ENCODE measurements at regions not wholly inside any gene's neighbourhood (a gene's known extent, or its start where the extent isn't known, plus 50 kb on each side); places are given as distances from the start of the nearest gene placed in this dataset.

DNA sequence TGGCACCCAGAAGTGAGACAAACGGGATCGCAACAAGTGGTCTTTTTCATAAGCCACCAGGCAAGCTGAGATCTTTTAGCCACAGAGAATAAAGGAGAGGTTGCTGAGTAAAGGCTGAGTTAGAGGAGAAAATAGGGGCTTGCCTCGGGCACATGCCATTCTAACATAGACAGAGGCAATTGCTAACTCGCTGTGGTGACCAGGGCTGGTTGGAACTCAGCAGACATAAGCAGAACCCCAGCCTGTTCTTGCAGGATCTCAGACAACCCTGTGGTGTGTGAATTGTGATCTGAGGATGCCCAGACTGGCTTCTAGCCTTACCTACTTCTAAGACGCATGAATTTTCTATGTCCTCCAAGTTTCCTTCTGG is 300.2 kb downstream of the CDCA7 start:
- no peak for DNase-seq (ENCODE audit: unreplicated experiment)
- POLR2A ChIA-PET = interaction anchor here (0.5 to 5.4 kb wide), 3 partner anchors 28 to 117 kb away, joined by 3 to 32 read pairs (median 3); no protein-coding TSS in a partner anchor
- BruUV-seq (replicated peaks) = no TSS peak
- no peaks in the 10 kb centered on the region for H3K9me3 Mint-ChIP-seq (ENCODE audit: unreplicated experiment)
- no peaks in the 10 kb centered on the region for H3K36me3 Mint-ChIP-seq (ENCODE audit: insufficient read depth, unreplicated experiment)
- no peak overlapping the region for H3K4me3 Mint-ChIP-seq (ENCODE audit: unreplicated experiment)
- CTCF ChIA-PET = interaction anchor here (1.0 kb wide), 1 partner anchor 94 kb away, joined by 5 read pairs; no protein-coding TSS in a partner anchor
- no peaks in the 10 kb centered on the region for H3K27me3 Mint-ChIP-seq (ENCODE audit: insufficient read depth, unreplicated experiment)
- peaks cover 51% of the 10 kb centered on the region for H3K4me1 Mint-ChIP-seq (ENCODE audit: insufficient read depth, unreplicated experiment)
- TF ChIP-seq, protein P1, sequence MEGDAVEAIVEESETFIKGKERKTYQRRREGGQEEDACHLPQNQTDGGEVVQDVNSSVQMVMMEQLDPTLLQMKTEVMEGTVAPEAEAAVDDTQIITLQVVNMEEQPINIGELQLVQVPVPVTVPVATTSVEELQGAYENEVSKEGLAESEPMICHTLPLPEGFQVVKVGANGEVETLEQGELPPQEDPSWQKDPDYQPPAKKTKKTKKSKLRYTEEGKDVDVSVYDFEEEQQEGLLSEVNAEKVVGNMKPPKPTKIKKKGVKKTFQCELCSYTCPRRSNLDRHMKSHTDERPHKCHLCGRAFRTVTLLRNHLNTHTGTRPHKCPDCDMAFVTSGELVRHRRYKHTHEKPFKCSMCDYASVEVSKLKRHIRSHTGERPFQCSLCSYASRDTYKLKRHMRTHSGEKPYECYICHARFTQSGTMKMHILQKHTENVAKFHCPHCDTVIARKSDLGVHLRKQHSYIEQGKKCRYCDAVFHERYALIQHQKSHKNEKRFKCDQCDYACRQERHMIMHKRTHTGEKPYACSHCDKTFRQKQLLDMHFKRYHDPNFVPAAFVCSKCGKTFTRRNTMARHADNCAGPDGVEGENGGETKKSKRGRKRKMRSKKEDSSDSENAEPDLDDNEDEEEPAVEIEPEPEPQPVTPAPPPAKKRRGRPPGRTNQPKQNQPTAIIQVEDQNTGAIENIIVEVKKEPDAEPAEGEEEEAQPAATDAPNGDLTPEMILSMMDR (IDR thresholded peaks at IDR 0.05; ENCODE audit: unreplicated experiment) = no peak
- no peak overlapping the region for H3K27ac Mint-ChIP-seq (ENCODE audit: low read depth, unreplicated experiment)
- intact Hi-C loops (cut with micrococcal nuclease) = no loop called here

DNA sequence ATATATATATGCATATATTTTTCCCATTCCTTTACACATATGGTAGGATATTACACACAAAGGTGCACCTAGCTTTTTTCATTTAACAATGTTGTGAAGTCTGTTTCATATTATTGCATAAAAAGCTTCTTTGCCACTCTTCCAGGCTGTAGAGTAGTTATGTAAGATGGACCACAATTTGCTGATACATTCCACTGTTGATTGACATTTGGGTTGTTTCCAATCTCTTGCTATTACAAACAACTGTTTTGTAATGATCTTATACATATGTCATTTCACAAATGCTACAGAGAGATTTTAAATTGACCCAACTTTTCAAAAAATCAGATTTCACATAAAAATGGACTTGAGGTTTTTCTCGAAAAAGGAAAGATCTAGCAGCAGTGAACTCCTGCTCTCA is 301.4 kb downstream of the CDCA7 start:
- no peaks in the 10 kb centered on the region for H3K9me3 Mint-ChIP-seq (ENCODE audit: unreplicated experiment)
- BruUV-seq (replicated peaks) = no TSS peak
- intact Hi-C loops (cut with micrococcal nuclease) = no loop called here

DNA sequence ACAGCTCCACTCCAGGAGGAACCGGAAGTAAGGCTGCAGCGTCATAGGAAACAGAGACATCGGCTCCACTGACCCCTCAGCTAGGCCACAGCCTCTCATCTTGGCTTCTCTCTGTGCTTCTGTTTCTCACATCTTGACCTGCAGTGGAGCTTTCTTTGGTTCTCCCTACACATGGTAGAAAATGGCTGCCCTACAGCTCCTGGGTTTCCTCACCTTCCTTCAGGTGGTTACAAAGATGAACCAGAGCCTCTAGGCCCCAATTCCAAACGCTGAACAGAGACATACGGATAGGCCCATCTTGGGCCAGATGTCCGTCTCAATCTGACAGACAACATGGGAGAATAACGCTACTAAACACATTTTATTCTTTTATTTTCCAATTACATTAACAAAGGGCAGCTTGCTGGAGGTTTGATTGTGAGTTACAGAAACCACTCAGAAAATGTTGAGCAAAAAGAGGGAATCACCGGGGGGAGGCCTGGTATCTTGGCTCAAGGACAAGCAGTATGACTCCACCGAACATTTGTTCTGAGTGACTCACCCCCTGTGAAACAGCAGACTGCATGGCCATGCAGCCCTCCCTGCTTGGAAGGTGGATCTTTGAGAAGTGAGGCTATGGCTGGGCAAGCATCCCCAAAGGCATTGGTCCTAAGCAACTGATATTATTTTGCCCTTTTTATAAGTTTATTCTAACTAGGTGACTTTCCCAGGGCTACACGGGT is 303.5 kb downstream of the CDCA7 start:
- Mint-ChIP-seq H3K36me3 (ENCODE audit: insufficient read depth, unreplicated experiment) (no peaks in the 10 kb centered on the region), H3K27me3 (ENCODE audit: insufficient read depth, unreplicated experiment) (no peaks in the 10 kb centered on the region), H3K4me1 (ENCODE audit: insufficient read depth, unreplicated experiment) (peaks cover 39% of the 10 kb centered on the region), H3K4me3 (ENCODE audit: unreplicated experiment) (no peak overlapping the region), H3K27ac (ENCODE audit: low read depth, unreplicated experiment) (peak overlapping the region; percentile 66), H3K9me3 (ENCODE audit: unreplicated experiment) (no peaks in the 10 kb centered on the region)
- ChIA-PET POLR2A (interaction anchor here (0.6 to 2.4 kb wide), 8 partner anchors 8 to 223 kb away, joined by 3 to 21 read pairs (median 4); no protein-coding TSS in a partner anchor), CTCF (interaction anchor here (0.7 to 1.7 kb wide), 4 partner anchors 10 to 258 kb away, joined by 4 to 6 read pairs (median 5); no protein-coding TSS in a partner anchor)
- TF ChIP-seq, protein P1 (IDR thresholded peaks at IDR 0.05; ENCODE audit: unreplicated experiment) = no peak
- BruUV-seq (replicated peaks) = no TSS peak
- peak; percentile 95 for DNase-seq (ENCODE audit: unreplicated experiment)
- intact Hi-C loops (cut with micrococcal nuclease) = no loop called here

More for the DNA sequence above, 301.4 kb downstream of the CDCA7 start:
- Mint-ChIP-seq H3K4me3 (ENCODE audit: unreplicated experiment) (no peak overlapping the region), H3K27ac (ENCODE audit: low read depth, unreplicated experiment) (no peak overlapping the region), H3K27me3 (ENCODE audit: insufficient read depth, unreplicated experiment) (no peaks in the 10 kb centered on the region), H3K4me1 (ENCODE audit: insufficient read depth, unreplicated experiment) (peaks cover 51% of the 10 kb centered on the region), H3K36me3 (ENCODE audit: insufficient read depth, unreplicated experiment) (no peaks in the 10 kb centered on the region)
- peak; percentile 75 for DNase-seq (ENCODE audit: unreplicated experiment)
- CTCF ChIA-PET = no interaction called here
- POLR2A ChIA-PET = interaction anchor here (5.4 kb wide), 1 partner anchor 66 kb away, joined by 32 read pairs; no protein-coding TSS in a partner anchor
- TF ChIP-seq, protein P1 (IDR thresholded peaks at IDR 0.05; ENCODE audit: unreplicated experiment) = no peak

DNA sequence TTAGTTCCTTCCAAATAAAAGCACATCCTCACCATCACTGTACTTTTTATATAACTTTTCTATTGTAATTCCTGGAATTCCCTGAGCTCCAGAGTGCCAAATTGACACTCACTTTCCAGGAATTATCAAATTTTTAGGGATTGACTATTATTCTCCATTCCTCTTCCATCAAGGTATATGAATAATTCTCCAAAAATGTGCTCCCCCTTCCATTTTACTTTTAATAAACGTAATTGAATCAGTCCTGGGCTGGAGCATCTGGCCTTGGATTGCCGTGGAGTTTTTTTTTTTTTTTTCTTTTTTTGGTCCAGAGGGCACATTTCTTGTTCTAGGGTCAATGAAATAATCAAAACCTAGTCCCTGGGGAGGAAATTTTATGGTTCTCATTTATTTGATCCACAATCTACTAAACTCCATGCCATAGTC is 304.3 kb downstream of the CDCA7 start:
- no peaks in the 10 kb centered on the region for H3K9me3 Mint-ChIP-seq (ENCODE audit: unreplicated experiment)
- TF ChIP-seq, protein P1 (IDR thresholded peaks at IDR 0.05; ENCODE audit: unreplicated experiment) = no peak
- no peaks in the 10 kb centered on the region for H3K36me3 Mint-ChIP-seq (ENCODE audit: insufficient read depth, unreplicated experiment)
- peaks cover 39% of the 10 kb centered on the region for H3K4me1 Mint-ChIP-seq (ENCODE audit: insufficient read depth, unreplicated experiment)
- no peaks in the 10 kb centered on the region for H3K27me3 Mint-ChIP-seq (ENCODE audit: insufficient read depth, unreplicated experiment)
- ChIA-PET POLR2A (interaction anchor here (0.6 to 2.4 kb wide), 5 partner anchors 10 to 69 kb away, joined by 3 to 21 read pairs (median 4); no protein-coding TSS in a partner anchor), CTCF (interaction anchor here (1.0 kb wide), 1 partner anchor 57 kb away, joined by 6 read pairs; no protein-coding TSS in a partner anchor)
- H3K27ac Mint-ChIP-seq (ENCODE audit: low read depth, unreplicated experiment) = no peak overlapping the region
- intact Hi-C loops (cut with micrococcal nuclease) = no loop called here
- no peak for DNase-seq (ENCODE audit: unreplicated experiment)
- H3K4me3 Mint-ChIP-seq (ENCODE audit: unreplicated experiment) = no peak overlapping the region
- no TSS peak for BruUV-seq (replicated peaks)
